Gastrocnemius medialis (tissue), 4 donors: ENCODE measurements at regions not wholly inside any gene's neighbourhood (a gene's known extent, or its start where the extent isn't known, plus 50 kb on each side); places are given as distances from the start of the nearest gene placed in this dataset.

ENCODE experiments used
- CTCF ChIP-seq, 5 experiments: fragments of 450-650 bp in 3 of 5; fragments of 200-600 bp in 2 of 5; sonication (generic) in 2 of 5; IDR thresholded peaks in 4 of 5; conservative IDR thresholded peaks in 1 of 5; 1 replicate in 4 of 5; 2 replicates in 1 of 5; pipeline ENCODE4 v1.5.1; 2016 to 2019; ENCODE audit warnings: antibody characterized with exemption in 5 of 5, mild to moderate bottlenecking in 3 of 5, moderate library complexity in 3 of 5
- POLR2A ChIP-seq, 2 donors: fragments of 450-650 bp; IDR thresholded peaks; one replicate each; pipeline ENCODE4 v1.6.1; 2017; ENCODE audit warnings: antibody characterized with exemption in 2 of 2, mild to moderate bottlenecking in 2 of 2, moderate library complexity in 2 of 2

GRCh38 chr13:103976371-103976770 is 910.2 kb upstream of the SLC10A2 start:
- TF ChIP-seq CTCF (IDR thresholded peaks at IDR 0.05 in 4 of 5, conservative IDR thresholded peaks at IDR 0.05 in 1 of 5): no peak
- no peak for TF ChIP-seq POLR2A (IDR thresholded peaks at IDR 0.05)
